GM12892 (cell line): ENCODE measurements at regions not wholly inside any gene's neighbourhood (a gene's known extent, or its start where the extent isn't known, plus 50 kb on each side); places are given as distances from the start of the nearest gene placed in this dataset.

Experiments used
- POLR2A ChIP-seq: IDR thresholded peaks from 2 replicates; pipeline ENCODE4 v1.6.1; 2011; ENCODE audit warnings: low read depth, low read length, control low read depth
- POLR2AphosphoS5 ChIP-seq: IDR thresholded peaks from 2 replicates; pipeline ENCODE4 v1.6.1; 2011; ENCODE audit warnings: low read depth, low read length, control low read depth

DNA sequence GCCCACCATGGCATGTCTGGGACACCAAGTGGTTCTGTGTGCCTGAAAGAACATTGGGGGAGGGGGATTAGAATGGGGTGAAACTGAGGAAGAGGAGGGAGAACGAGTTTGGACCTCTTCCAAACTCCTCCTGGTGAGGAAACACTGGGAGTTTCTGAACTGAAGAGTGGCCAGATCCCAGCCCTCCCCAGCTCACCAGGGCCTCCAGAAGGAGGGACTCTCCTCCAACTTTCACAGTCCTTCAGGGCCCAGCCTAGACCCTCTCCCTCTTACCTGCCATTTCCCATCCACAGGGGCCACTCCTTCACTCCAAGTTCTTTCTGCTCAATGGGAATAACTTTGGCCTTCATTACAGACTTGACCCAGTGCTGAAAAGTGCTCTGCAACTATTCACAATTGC, 132.0 kb upstream of the FOXK1 start:
- TF ChIP-seq POLR2A (no peak), POLR2AphosphoS5 (no peak)
